ENCODE measurements at regions not wholly inside any gene's neighbourhood (a gene's known extent, or its start where the extent isn't known, plus 50 kb on each side); places are given as distances from the start of the nearest gene placed in this dataset.

DNA sequence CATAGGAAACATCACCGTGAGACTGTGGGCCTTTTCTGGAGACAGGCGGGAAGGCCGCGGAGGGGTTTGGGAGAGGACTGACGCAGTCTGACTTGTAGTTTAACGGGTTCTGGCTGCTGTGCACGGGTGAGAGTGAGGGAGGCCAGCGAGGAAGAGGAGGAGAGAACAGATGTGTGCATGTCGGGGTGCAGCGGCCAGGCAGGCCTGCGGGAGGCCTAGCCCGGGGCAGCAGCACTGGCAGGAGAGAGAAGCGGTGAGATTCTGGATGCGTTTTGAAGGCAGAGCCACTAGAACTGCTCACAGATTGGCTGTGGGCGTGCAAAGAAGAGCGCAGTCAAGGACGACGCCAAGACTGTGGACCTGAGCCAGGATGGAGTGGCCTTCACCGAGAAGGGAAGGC, 53.9 kb downstream of the PTGR3 start:
- TF ChIP-seq ELF1 (IDR thresholded peaks at IDR 0.05): no peak
- TF ChIP-seq, protein P1, sequence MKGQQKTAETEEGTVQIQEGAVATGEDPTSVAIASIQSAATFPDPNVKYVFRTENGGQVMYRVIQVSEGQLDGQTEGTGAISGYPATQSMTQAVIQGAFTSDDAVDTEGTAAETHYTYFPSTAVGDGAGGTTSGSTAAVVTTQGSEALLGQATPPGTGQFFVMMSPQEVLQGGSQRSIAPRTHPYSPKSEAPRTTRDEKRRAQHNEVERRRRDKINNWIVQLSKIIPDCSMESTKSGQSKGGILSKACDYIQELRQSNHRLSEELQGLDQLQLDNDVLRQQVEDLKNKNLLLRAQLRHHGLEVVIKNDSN (IDR thresholded peaks at IDR 0.05; ENCODE audit: borderline replicate concordance, low read depth): no peak
- TF ChIP-seq CHD2 (IDR thresholded peaks at IDR 0.05; ENCODE audit: low read length, partially characterized antibody): no peak
- TF ChIP-seq RFX5 (IDR thresholded peaks at IDR 0.05; ENCODE audit: low read length): no peak
- no peak for TF ChIP-seq TEAD4 (IDR thresholded peaks at IDR 0.05; ENCODE audit: borderline replicate concordance, insufficient read depth)
- peaks cover 0 to 4% of the 10 kb centered on the region in 2 experiments; a peak in 1 of 4 replicates for H3K4me1 ChIP-seq (ENCODE audit: control insufficient read depth in 1 of 2, insufficient read depth in 2 of 2, low read depth in 1 of 2, low read length in 1 of 2)
- POLR2A ChIA-PET: no interaction called here
- no peak overlapping the region for H3K4me3 ChIP-seq (ENCODE audit: low read depth in 2 of 2, low read length in 1 of 2)
- no peaks in the 10 kb centered on the region for H3F3A ChIP-seq (replicated peaks; ENCODE audit: insufficient read depth)
- no peak overlapping the region for H2AFZ ChIP-seq (ENCODE audit: low read depth)
- CTCF ChIA-PET: no interaction called here
- DNase-seq: no peak
- no peak overlapping the region for H3K27ac ChIP-seq (ENCODE audit: low read depth in 2 of 2, low read length in 1 of 2)
- no peak overlapping the region for H3K9ac ChIP-seq
- 69% methylated on average over 19 of the region's 19 CpGs for WGBS (ENCODE audit: low lambda C conversion rate)
- no peaks in the 10 kb centered on the region for H3K79me2 ChIP-seq (ENCODE audit: insufficient read depth)
- no peaks in the 10 kb centered on the region for H3K36me3 ChIP-seq (replicated peaks in 1 of 2; ENCODE audit: control insufficient read depth in 1 of 2, insufficient read depth in 2 of 2, low read length in 1 of 2)
- H3K4me2 ChIP-seq: no peak overlapping the region
- H3K9me2 ChIP-seq: no peaks in the 10 kb centered on the region
- H3K27me3 ChIP-seq (ENCODE audit: insufficient read depth): no peaks in the 10 kb centered on the region
- H4K20me1 ChIP-seq (ENCODE audit: insufficient read depth): no peaks in the 10 kb centered on the region
- no peaks in the 10 kb centered on the region; the same call in 1 of the 2 replicates for H3K9me3 ChIP-seq

DNA sequence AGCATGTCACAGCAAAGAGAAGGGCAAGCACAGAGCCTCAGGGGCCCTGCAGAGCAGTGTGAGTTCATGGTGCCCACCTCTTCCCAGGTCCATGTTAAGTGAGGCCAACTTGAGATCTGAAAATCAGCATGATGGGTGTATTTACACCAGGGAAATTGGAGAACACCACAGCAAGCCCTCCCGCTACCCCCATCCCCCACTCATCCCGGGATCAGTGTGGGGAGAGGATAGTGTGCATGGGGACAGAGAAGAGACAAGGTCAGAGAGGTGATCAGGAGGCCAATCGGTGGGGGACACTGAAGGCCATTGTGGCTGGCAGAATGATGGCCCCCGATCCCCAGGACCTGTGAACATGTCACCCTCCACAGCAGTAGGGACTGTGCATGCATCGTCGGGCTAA, 54.7 kb downstream of the PTGR3 start:
- no peaks in the 10 kb centered on the region for H3K36me3 ChIP-seq (replicated peaks in 1 of 2; ENCODE audit: control insufficient read depth in 1 of 2, insufficient read depth in 2 of 2, low read length in 1 of 2)
- TF ChIP-seq, protein P2, sequence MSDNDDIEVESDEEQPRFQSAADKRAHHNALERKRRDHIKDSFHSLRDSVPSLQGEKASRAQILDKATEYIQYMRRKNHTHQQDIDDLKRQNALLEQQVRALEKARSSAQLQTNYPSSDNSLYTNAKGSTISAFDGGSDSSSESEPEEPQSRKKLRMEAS (IDR thresholded peaks at IDR 0.05; ENCODE audit: low read depth): no peak
- TF ChIP-seq RXRA (IDR thresholded peaks at IDR 0.05; ENCODE audit: borderline replicate concordance, low read depth): no peak
- no peak for TF ChIP-seq RAD21 (IDR thresholded peaks at IDR 0.05; ENCODE audit: low read length)
- TF ChIP-seq, protein P1 (IDR thresholded peaks at IDR 0.05; ENCODE audit: borderline replicate concordance, low read depth): no peak
- TF ChIP-seq, protein P3, sequence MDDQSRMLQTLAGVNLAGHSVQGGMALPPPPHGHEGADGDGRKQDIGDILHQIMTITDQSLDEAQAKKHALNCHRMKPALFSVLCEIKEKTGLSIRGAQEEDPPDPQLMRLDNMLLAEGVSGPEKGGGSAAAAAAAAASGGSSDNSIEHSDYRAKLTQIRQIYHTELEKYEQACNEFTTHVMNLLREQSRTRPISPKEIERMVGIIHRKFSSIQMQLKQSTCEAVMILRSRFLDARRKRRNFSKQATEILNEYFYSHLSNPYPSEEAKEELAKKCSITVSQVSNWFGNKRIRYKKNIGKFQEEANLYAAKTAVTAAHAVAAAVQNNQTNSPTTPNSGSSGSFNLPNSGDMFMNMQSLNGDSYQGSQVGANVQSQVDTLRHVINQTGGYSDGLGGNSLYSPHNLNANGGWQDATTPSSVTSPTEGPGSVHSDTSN (IDR thresholded peaks at IDR 0.05): no peak
- no peak for TF ChIP-seq GABPA (IDR thresholded peaks at IDR 0.05; ENCODE audit: low read depth)
- no peak for TF ChIP-seq RFX5 (IDR thresholded peaks at IDR 0.05; ENCODE audit: low read length)
- TF ChIP-seq, protein P4, sequence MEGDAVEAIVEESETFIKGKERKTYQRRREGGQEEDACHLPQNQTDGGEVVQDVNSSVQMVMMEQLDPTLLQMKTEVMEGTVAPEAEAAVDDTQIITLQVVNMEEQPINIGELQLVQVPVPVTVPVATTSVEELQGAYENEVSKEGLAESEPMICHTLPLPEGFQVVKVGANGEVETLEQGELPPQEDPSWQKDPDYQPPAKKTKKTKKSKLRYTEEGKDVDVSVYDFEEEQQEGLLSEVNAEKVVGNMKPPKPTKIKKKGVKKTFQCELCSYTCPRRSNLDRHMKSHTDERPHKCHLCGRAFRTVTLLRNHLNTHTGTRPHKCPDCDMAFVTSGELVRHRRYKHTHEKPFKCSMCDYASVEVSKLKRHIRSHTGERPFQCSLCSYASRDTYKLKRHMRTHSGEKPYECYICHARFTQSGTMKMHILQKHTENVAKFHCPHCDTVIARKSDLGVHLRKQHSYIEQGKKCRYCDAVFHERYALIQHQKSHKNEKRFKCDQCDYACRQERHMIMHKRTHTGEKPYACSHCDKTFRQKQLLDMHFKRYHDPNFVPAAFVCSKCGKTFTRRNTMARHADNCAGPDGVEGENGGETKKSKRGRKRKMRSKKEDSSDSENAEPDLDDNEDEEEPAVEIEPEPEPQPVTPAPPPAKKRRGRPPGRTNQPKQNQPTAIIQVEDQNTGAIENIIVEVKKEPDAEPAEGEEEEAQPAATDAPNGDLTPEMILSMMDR (IDR thresholded peaks at IDR 0.05): no peak
- TF ChIP-seq, protein P5, sequence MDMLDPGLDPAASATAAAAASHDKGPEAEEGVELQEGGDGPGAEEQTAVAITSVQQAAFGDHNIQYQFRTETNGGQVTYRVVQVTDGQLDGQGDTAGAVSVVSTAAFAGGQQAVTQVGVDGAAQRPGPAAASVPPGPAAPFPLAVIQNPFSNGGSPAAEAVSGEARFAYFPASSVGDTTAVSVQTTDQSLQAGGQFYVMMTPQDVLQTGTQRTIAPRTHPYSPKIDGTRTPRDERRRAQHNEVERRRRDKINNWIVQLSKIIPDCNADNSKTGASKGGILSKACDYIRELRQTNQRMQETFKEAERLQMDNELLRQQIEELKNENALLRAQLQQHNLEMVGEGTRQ (IDR thresholded peaks at IDR 0.05; ENCODE audit: borderline replicate concordance, low read depth, low read length): no peak
- no peak for TF ChIP-seq TAF1 (IDR thresholded peaks at IDR 0.05; ENCODE audit: borderline replicate concordance, low read depth, low read length)
- no peak for TF ChIP-seq NRF1 (IDR thresholded peaks at IDR 0.05; ENCODE audit: low read depth, low read length)
- no peak for TF ChIP-seq SMC3 (IDR thresholded peaks at IDR 0.05; ENCODE audit: low read depth, low read length)
- H4K20me1 ChIP-seq (ENCODE audit: insufficient read depth): no peaks in the 10 kb centered on the region
- no peak overlapping the region for H3K4me2 ChIP-seq
- no peaks in the 10 kb centered on the region for H3K79me2 ChIP-seq (ENCODE audit: insufficient read depth)
- H3K4me3 ChIP-seq (ENCODE audit: low read depth in 2 of 2, low read length in 1 of 2): no peak overlapping the region
- H3F3A ChIP-seq (replicated peaks; ENCODE audit: insufficient read depth): no peaks in the 10 kb centered on the region
- no peaks in the 10 kb centered on the region for H3K9me2 ChIP-seq
- H3K9me3 ChIP-seq: no peaks in the 10 kb centered on the region; the same call in 1 of the 2 replicates
- ChIA-PET CTCF (no interaction called here), POLR2A (no interaction called here)
- H2AFZ ChIP-seq (ENCODE audit: low read depth): no peak overlapping the region
- H3K4me1 ChIP-seq (ENCODE audit: control insufficient read depth in 1 of 2, insufficient read depth in 2 of 2, low read depth in 1 of 2, low read length in 1 of 2): peaks cover 0 to 4% of the 10 kb centered on the region in 2 experiments; a peak in 1 of 4 replicates
- no peak overlapping the region for H3K9ac ChIP-seq
- H3K27me3 ChIP-seq (ENCODE audit: insufficient read depth): no peaks in the 10 kb centered on the region
- no peak overlapping the region for H3K27ac ChIP-seq (ENCODE audit: low read depth in 2 of 2, low read length in 1 of 2)
- no peak for DNase-seq
- WGBS (ENCODE audit: low lambda C conversion rate): 52% methylated on average over 6 of the region's 6 CpGs

Data from SK-N-SH (cell line).